SH-SY5Y (cell line): ENCODE measurements at regions not wholly inside any gene's neighbourhood (a gene's known extent, or its start where the extent isn't known, plus 50 kb on each side); places are given as distances from the start of the nearest gene placed in this dataset.

Experiments
- GATA2 ChIP-seq: IDR thresholded peaks from 2 replicates; pipeline ENCODE4 v1.6.1; 2011; ENCODE audit warnings: mild to moderate bottlenecking, low read depth, low read length
- GATA3 ChIP-seq: IDR thresholded peaks from 2 replicates; pipeline ENCODE4 v1.6.1; 2011; ENCODE audit warnings: low read depth, mild to moderate bottlenecking, low read length, moderate library complexity

DNA sequence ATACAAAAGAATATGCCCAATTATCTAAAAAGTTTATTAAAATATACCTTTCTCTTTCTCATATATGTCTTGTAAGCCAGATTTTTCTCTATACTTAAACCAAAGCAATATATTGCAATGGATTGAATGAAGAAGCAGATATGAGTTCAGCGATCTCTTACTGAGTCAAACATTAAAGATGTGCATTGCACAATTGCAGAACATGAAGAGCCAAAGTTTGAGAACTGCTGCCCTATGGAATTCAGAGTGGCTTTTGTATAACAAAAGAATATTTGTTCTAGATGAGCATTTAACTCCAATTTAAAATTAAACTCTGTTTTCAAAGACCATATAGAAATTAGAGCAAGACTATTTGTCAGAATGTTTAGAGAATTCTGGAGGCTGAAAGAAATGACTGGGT, 519.0 kb upstream of the DAB2 start:
- TF ChIP-seq GATA2 (no peak), GATA3 (no peak)
